ENCODE measurements at regions not wholly inside any gene's neighbourhood (a gene's known extent, or its start where the extent isn't known, plus 50 kb on each side); places are given as distances from the start of the nearest gene placed in this dataset.
"Not testable (repeated sequence)": the region's sequence is repeated elsewhere in the genome, so short reads cannot be mapped to it uniquely, and the experiment has no call there.

GRCh38 chr22:48415520-48415919 is 1412.2 kb downstream of the BRD1 start:
- TF ChIP-seq CTCF (IDR thresholded peaks at IDR 0.05): no peak
- Histone ChIP-seq H3K27me3 (ENCODE audit: insufficient read depth in 3 of 3, low read length in 2 of 3) (no peaks in the 10 kb centered on the region), H3K36me3 (ENCODE audit: insufficient read depth in 1 of 2, low read depth in 1 of 2) (no peaks in the 10 kb centered on the region), H3K4me1 (no peaks in the 10 kb centered on the region), H3K4me3 (no peak overlapping the region), H3K9me3 (no peaks in the 10 kb centered on the region), H3K27ac (no peak overlapping the region)
- DNase-seq (no peak), ATAC-seq (no peak)
- intact Hi-C loops (cut with DNase I): no loop called here
- WGBS, 3 donors: 68 to 71% (median 70%) methylated on average over 14 of the region's 14 CpGs

- ATAC-seq (no peak), DNase-seq (no peak)
- no peaks in the 10 kb centered on the region for H3K36me3 ChIP-seq (ENCODE audit: insufficient read depth in 1 of 2, low read depth in 1 of 2)
- intact Hi-C loops (cut with DNase I): no loop called here
- no peaks in the 10 kb centered on the region for H3K9me3 ChIP-seq
- WGBS, 3 donors: 88 to 97% (median 88%) methylated on average over 3 of the region's 3 CpGs
- TF ChIP-seq CTCF (IDR thresholded peaks at IDR 0.05): no peak
- no peak overlapping the region for H3K4me3 ChIP-seq
- no peaks in the 10 kb centered on the region for H3K27me3 ChIP-seq (ENCODE audit: insufficient read depth in 3 of 3, low read length in 2 of 3)
- no peak overlapping the region for H3K27ac ChIP-seq
- no peaks in the 10 kb centered on the region for H3K4me1 ChIP-seq
Measured at GRCh38 chr22:48414651-48415050, 1413.0 kb downstream of the BRD1 start.

- H3K9me3 ChIP-seq; H3K4me3 ChIP-seq; H3K4me1 ChIP-seq; H3K36me3 ChIP-seq (ENCODE audit: insufficient read depth in 1 of 2, low read depth in 1 of 2); H3K27me3 ChIP-seq (ENCODE audit: insufficient read depth in 3 of 3, low read length in 2 of 3); intact Hi-C loops (cut with DNase I); ATAC-seq; H3K27ac ChIP-seq; DNase-seq: not testable (repeated sequence)
- 89 to 93% (median 90%) methylated on average over 15 to 17 of the region's 17 CpGs for whole genome bisulfite sequencing, 3 donors
Measured at GRCh38 chr22:48412931-48413330, 1414.7 kb downstream of the BRD1 start.

GRCh38 chr22:48410536-48410935 is 1417.1 kb downstream of the BRD1 start:
- no peak for TF ChIP-seq CTCF (IDR thresholded peaks at IDR 0.05)
- DNase-seq (no peak), ATAC-seq (no peak)
- WGBS, 3 donors: 75 to 88% (median 79%) methylated on average over 5 of the region's 5 CpGs
- Histone ChIP-seq H3K27ac (no peak overlapping the region), H3K9me3 (no peaks in the 10 kb centered on the region), H3K36me3 (ENCODE audit: insufficient read depth in 1 of 2, low read depth in 1 of 2) (no peaks in the 10 kb centered on the region), H3K27me3 (ENCODE audit: insufficient read depth in 3 of 3, low read length in 2 of 3) (no peaks in the 10 kb centered on the region), H3K4me1 (no peaks in the 10 kb centered on the region), H3K4me3 (no peak overlapping the region)
- intact Hi-C loops (cut with DNase I): no loop called here

- no peak for ATAC-seq
- 87 to 90% (median 89%) methylated on average over 8 of the region's 8 CpGs for WGBS, 3 donors
Measured at GRCh38 chr22:48407256-48407955, 1420.3 kb downstream of the BRD1 start.

More at GRCh38 chr22:48407256-48407955, 1420.3 kb downstream of the BRD1 start:
- no peak overlapping the region for H3K27ac ChIP-seq
- no peaks in the 10 kb centered on the region for H3K4me1 ChIP-seq
- intact Hi-C loops (cut with DNase I): no loop called here
- no peak overlapping the region for H3K4me3 ChIP-seq
- DNase-seq: no peak
- peaks cover 0 to 5% (median 0%) of the 10 kb centered on the region in 3 donors for H3K27me3 ChIP-seq (ENCODE audit: insufficient read depth in 3 of 3, low read length in 2 of 3)
- TF ChIP-seq CTCF (IDR thresholded peaks at IDR 0.05): no peak
- H3K36me3 ChIP-seq (ENCODE audit: insufficient read depth in 1 of 2, low read depth in 1 of 2): no peaks in the 10 kb centered on the region
- H3K9me3 ChIP-seq: no peaks in the 10 kb centered on the region

Measured in psoas muscle (tissue), 7 donors.